SK-N-SH treated with all-trans-retinoic acid at 6 μM for 48 hours (cell line): ENCODE measurements at regions not wholly inside any gene's neighbourhood (a gene's known extent, or its start where the extent isn't known, plus 50 kb on each side); places are given as distances from the start of the nearest gene placed in this dataset.

ENCODE experiments used
- ATAC-seq: fragments of 200-7000 bp; cut with Tn5 transposase; 3 replicates; pipeline ENCODE4 v1.9.1; 2020; ENCODE audit warnings: mild to moderate bottlenecking, moderate library complexity
- ARNTL ChIP-seq: fragments of 450-650 bp; formaldehyde crosslinking; IDR thresholded peaks from 2 replicates; pipeline ENCODE4 v1.5.0; 2020; ENCODE audit warnings: low read depth, mild to moderate bottlenecking, moderate library complexity, borderline replicate concordance
- BACH2 ChIP-seq: fragments of 250-450 bp; sonication (Bioruptor Pico); IDR thresholded peaks from 2 replicates; pipeline ENCODE4 v1.9.0; 2021; ENCODE audit warnings: mild to moderate bottlenecking, borderline replicate concordance
- CSDC2 ChIP-seq: fragments of 250-450 bp; sonication (Bioruptor Pico); IDR thresholded peaks from 2 replicates; pipeline ENCODE4 v1.5.0; 2020; ENCODE audit warnings: mild to moderate bottlenecking, moderate library complexity
- ESRRG ChIP-seq: fragments of 250-450 bp; sonication (Bioruptor Pico); IDR thresholded peaks from 2 replicates; pipeline ENCODE4 v1.6.1; 2021; ENCODE audit warnings: mild to moderate bottlenecking
- GLIS3 ChIP-seq: fragments of 250-450 bp; sonication (Bioruptor Pico); IDR thresholded peaks from 2 replicates; pipeline ENCODE4 v1.5.0; 2020; ENCODE audit warnings: mild to moderate bottlenecking, moderate library complexity
- ISL1 ChIP-seq: fragments of 250-450 bp; sonication (Bioruptor Pico); IDR thresholded peaks from 2 replicates; pipeline ENCODE4 v2.1.2; 2022; ENCODE audit warnings: mild to moderate bottlenecking, moderate library complexity
- OSR1 ChIP-seq: fragments of 250-450 bp; sonication (Bioruptor Pico); IDR thresholded peaks from 2 replicates; pipeline ENCODE4 v1.8.0; 2022; ENCODE audit warnings: moderate library complexity, mild to moderate bottlenecking, inconsistent platforms
- PPARA ChIP-seq: fragments of 250-450 bp; sonication (Bioruptor Pico); IDR thresholded peaks from 2 replicates; pipeline ENCODE4 v1.5.0; 2020; ENCODE audit warnings: mild to moderate bottlenecking, borderline replicate concordance
- RARB ChIP-seq: fragments of 250-450 bp; sonication (Bioruptor Pico); IDR thresholded peaks from 2 replicates; pipeline ENCODE4 v1.8.0; 2021; ENCODE audit warnings: mild to moderate bottlenecking, moderate library complexity
- SNAI2 ChIP-seq: fragments of 250-450 bp; sonication (Bioruptor Pico); IDR thresholded peaks from 2 replicates; pipeline ENCODE4 v1.5.0; 2020; ENCODE audit warnings: mild to moderate bottlenecking, moderate library complexity
- TCF4 ChIP-seq: fragments of 250-450 bp; sonication (Bioruptor Pico); IDR thresholded peaks from 2 replicates; pipeline ENCODE4 v1.8.0; 2021; ENCODE audit warnings: mild to moderate bottlenecking, moderate library complexity, borderline replicate concordance
- TOX ChIP-seq: fragments of 250-450 bp; sonication (Bioruptor Pico); IDR thresholded peaks from 2 replicates; pipeline ENCODE4 v1.8.0; 2021; ENCODE audit warnings: mild to moderate bottlenecking, moderate library complexity, borderline replicate concordance
- ZC3H10 ChIP-seq: fragments of 250-450 bp; sonication (Bioruptor Pico); IDR thresholded peaks from 2 replicates; pipeline ENCODE4 v1.5.1; 2021; ENCODE audit warnings: mild to moderate bottlenecking, moderate library complexity
- ZFP3 ChIP-seq: fragments of 250-450 bp; sonication (Bioruptor Pico); IDR thresholded peaks from 2 replicates; pipeline ENCODE4 v1.5.0; 2020; ENCODE audit warnings: mild to moderate bottlenecking, moderate library complexity
- ZFP30 ChIP-seq: fragments of 450-650 bp; formaldehyde crosslinking; IDR thresholded peaks from 2 replicates; pipeline ENCODE4 v1.5.0; 2022; ENCODE audit warnings: mild to moderate bottlenecking, moderate library complexity
- ZNF565 ChIP-seq: fragments of 450-650 bp; formaldehyde crosslinking; conservative IDR thresholded peaks from 2 replicates; pipeline ENCODE4 v1.5.0; 2020; ENCODE audit warnings: low read depth, mild to moderate bottlenecking, moderate library complexity
- ZNF8 ChIP-seq: fragments of 450-650 bp; formaldehyde crosslinking; IDR thresholded peaks from 2 replicates; pipeline ENCODE4 v1.5.0; 2020; ENCODE audit warnings: mild to moderate bottlenecking, moderate library complexity
- TF ChIP-seq, protein P1 (sequence below): fragments of 250-450 bp; sonication (Bioruptor Pico); IDR thresholded peaks from 2 replicates; pipeline ENCODE4 v1.5.1; 2020; ENCODE audit warnings: low read depth, mild to moderate bottlenecking, moderate library complexity
- TF ChIP-seq, protein P2 (sequence below): fragments of 250-450 bp; sonication (Bioruptor Pico); IDR thresholded peaks from 2 replicates; pipeline ENCODE4 v1.8.0; 2021; ENCODE audit warnings: low read depth, mild to moderate bottlenecking, moderate library complexity, borderline replicate concordance
- TF ChIP-seq, protein P3 (sequence below): fragments of 250-450 bp; sonication (Bioruptor Pico); IDR thresholded peaks from 2 replicates; pipeline ENCODE4 v1.5.1; 2021; ENCODE audit warnings: mild to moderate bottlenecking, moderate library complexity
- TF ChIP-seq, protein P4 (sequence below): fragments of 250-450 bp; sonication (Bioruptor Pico); IDR thresholded peaks from 2 replicates; pipeline ENCODE4 v1.8.0; 2020; ENCODE audit warnings: mild to moderate bottlenecking, moderate library complexity, borderline replicate concordance

DNA sequence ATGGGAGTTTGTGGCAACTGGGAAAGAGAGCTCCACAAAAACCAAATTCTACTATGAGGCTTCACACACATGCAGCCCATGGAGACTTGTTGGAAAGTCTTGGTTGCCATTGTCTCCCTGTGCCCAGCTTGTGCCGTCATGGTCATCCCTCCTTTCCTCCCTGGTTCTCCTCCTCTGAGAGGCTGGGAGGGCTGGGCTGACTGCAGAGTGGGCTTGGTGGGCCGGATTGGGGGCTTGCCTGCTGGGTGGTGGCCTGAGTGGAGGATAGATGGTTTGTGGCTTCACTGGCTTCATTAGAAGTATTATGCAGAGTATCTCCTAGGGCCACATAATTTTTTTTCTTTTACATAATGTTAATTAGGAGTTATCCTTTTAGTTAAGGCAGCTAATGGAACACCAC, 52.3 kb upstream of the IRX2 start:
- TF ChIP-seq ISL1 (CRISPR knock-in tag) (no peak), BACH2 (CRISPR knock-in tag) (no peak), ESRRG (CRISPR knock-in tag) (no peak), ZC3H10 (CRISPR knock-in tag) (no peak), GLIS3 (CRISPR knock-in tag) (no peak), CSDC2 (CRISPR knock-in tag) (no peak), ZFP3 (CRISPR knock-in tag) (no peak), RARB (CRISPR knock-in tag) (no peak), OSR1 (CRISPR knock-in tag) (no peak), ARNTL (CRISPR knock-in tag) (no peak), PPARA (CRISPR knock-in tag) (no peak)
- TF ChIP-seq, protein P1, sequence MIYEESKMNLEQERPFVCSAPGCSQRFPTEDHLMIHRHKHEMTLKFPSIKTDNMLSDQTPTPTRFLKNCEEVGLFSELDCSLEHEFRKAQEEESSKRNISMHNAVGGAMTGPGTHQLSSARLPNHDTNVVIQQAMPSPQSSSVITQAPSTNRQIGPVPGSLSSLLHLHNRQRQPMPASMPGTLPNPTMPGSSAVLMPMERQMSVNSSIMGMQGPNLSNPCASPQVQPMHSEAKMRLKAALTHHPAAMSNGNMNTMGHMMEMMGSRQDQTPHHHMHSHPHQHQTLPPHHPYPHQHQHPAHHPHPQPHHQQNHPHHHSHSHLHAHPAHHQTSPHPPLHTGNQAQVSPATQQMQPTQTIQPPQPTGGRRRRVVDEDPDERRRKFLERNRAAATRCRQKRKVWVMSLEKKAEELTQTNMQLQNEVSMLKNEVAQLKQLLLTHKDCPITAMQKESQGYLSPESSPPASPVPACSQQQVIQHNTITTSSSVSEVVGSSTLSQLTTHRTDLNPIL (CRISPR knock-in tag), result no peak
- TF ChIP-seq, protein P2, sequence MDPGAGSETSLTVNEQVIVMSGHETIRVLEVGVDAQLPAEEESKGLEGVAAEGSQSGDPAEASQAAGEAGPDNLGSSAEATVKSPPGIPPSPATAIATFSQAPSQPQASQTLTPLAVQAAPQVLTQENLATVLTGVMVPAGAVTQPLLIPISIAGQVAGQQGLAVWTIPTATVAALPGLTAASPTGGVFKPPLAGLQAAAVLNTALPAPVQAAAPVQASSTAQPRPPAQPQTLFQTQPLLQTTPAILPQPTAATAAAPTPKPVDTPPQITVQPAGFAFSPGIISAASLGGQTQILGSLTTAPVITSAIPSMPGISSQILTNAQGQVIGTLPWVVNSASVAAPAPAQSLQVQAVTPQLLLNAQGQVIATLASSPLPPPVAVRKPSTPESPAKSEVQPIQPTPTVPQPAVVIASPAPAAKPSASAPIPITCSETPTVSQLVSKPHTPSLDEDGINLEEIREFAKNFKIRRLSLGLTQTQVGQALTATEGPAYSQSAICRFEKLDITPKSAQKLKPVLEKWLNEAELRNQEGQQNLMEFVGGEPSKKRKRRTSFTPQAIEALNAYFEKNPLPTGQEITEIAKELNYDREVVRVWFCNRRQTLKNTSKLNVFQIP (CRISPR knock-in tag), result no peak
- TF ChIP-seq, protein P3, sequence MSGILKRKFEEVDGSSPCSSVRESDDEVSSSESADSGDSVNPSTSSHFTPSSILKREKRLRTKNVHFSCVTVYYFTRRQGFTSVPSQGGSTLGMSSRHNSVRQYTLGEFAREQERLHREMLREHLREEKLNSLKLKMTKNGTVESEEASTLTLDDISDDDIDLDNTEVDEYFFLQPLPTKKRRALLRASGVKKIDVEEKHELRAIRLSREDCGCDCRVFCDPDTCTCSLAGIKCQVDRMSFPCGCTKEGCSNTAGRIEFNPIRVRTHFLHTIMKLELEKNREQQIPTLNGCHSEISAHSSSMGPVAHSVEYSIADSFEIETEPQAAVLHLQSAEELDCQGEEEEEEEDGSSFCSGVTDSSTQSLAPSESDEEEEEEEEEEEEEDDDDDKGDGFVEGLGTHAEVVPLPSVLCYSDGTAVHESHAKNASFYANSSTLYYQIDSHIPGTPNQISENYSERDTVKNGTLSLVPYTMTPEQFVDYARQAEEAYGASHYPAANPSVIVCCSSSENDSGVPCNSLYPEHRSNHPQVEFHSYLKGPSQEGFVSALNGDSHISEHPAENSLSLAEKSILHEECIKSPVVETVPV (CRISPR knock-in tag), result no peak
- TF ChIP-seq, all 23 proteins: peak for 0
- no peak for ATAC-seq

DNA sequence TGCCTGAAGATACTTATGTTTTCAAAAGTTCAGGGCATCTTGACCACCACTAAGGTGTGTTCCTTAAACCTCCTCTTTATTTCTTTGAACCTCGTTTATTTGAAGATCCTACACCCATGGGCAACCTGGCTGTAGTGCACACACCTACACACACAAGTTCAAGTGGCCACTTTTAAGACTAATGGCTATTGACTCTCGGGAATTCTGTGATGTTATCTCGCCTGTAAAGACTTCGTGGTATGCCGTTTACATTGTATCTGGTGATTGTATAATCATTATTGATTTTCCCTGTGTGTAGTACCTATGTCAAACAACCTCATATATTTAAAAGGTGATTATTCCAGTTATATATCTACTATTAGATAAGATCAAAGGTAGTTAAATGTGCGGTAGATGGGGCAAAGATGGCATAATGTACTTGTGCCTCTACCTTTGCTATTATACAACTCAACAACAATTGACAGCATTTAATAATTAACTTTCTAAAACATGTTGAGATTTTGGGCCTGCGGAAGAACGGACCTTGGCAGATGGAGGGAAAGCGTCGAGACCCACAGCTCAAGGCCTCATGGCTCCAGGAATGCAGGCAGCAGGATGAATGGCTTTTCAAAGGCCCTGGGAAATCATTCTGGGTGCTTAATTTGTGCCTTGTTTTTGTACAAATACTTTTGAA, 51.4 kb upstream of the IRX2 start:
- TF ChIP-seq ZNF8 (CRISPR knock-in tag), result no peak
- TF ChIP-seq, protein P4, sequence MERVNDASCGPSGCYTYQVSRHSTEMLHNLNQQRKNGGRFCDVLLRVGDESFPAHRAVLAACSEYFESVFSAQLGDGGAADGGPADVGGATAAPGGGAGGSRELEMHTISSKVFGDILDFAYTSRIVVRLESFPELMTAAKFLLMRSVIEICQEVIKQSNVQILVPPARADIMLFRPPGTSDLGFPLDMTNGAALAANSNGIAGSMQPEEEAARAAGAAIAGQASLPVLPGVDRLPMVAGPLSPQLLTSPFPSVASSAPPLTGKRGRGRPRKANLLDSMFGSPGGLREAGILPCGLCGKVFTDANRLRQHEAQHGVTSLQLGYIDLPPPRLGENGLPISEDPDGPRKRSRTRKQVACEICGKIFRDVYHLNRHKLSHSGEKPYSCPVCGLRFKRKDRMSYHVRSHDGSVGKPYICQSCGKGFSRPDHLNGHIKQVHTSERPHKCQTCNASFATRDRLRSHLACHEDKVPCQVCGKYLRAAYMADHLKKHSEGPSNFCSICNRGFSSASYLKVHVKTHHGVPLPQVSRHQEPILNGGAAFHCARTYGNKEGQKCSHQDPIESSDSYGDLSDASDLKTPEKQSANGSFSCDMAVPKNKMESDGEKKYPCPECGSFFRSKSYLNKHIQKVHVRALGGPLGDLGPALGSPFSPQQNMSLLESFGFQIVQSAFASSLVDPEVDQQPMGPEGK, result no peak

DNA sequence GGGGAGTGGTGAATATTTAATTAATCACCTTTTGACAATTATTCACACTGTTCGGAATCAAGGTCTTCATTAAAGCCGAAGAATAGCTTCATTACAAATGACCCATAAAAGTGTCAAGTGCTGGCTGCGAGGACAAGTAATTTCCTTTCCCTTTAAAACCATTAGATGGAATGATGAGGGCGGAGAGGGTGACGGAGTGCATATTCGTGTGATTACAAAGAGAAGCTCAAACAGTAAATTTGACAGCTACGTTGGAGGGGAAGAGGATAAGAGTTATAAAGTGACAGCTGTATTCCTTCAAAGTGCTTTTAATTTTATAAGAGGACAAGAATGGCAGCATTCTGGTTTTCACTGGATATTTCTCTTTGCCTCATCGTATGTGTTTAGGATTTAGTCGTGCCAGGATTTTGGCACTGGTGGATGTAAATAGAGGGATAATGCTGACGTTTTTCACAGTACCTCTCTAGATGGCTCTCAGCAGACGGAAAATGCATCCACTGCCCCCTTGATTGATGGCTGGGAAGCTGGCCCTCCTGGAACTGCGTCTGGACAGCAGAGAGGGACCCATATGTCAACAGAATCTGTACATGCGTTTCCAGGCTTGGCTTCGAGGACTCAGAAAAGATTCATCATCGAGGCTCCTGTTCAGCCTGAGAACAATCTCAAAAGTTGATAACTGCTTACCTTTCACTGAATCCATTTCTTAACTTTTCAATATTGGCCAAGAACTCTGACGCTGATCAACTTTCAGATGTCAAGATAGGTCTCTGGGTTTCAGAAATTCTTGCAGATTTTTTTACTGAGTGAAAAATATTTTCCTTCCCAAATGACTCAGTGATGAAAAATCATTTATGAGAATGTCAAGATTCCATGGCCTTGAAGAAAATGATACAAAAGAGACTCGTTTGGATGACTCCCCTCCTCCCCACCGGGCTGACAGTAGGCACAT, 50.4 kb upstream of the IRX2 start:
- no peak for ATAC-seq

More for the DNA sequence above, 51.4 kb upstream of the IRX2 start:
- ATAC-seq, result no peak

More for the DNA sequence above, 50.4 kb upstream of the IRX2 start:
- TF ChIP-seq OSR1 (CRISPR knock-in tag), result no peak
- no peak for TF ChIP-seq TCF4 (CRISPR knock-in tag)
- no peak for TF ChIP-seq ISL1 (CRISPR knock-in tag)
- no peak for TF ChIP-seq ZNF565 (CRISPR knock-in tag)
- no peak for TF ChIP-seq TOX (CRISPR knock-in tag)
- TF ChIP-seq SNAI2, result no peak
- TF ChIP-seq, protein P3 (CRISPR knock-in tag), result no peak
- TF ChIP-seq BACH2 (CRISPR knock-in tag), result no peak
- TF ChIP-seq ARNTL (CRISPR knock-in tag), result no peak
- no peak for TF ChIP-seq CSDC2 (CRISPR knock-in tag)
- TF ChIP-seq, protein P4, result no peak
- TF ChIP-seq ZFP30, result no peak
- TF ChIP-seq PPARA (CRISPR knock-in tag), result no peak
